SK-N-SH (cell line): ENCODE measurements at regions not wholly inside any gene's neighbourhood (a gene's known extent, or its start where the extent isn't known, plus 50 kb on each side); places are given as distances from the start of the nearest gene placed in this dataset.

ENCODE experiments used
- CTCF ChIA-PET: fragments of 300-600, 350-600 bp; formaldehyde crosslinking; extraction: SDS; loops from one replicate; lab custom pipeline; 2021; lab: Yijun Ruan, JAX
- POLR2A ChIA-PET: fragments of 350-600 bp; sonication (Branson Sonifier 250); formaldehyde crosslinking; extraction: SDS; loops from one replicate; lab custom pipeline; 2020; ENCODE audit warnings: antibody characterized with exemption, inconsistent platforms; lab: Yijun Ruan, JAX
- DNase-seq: peaks from one replicate; pipeline ENCODE4 v3.0.0; 2012
- H2AFZ ChIP-seq: fragments of 200-600 bp; sonication (generic); 2 replicates; pipeline ENCODE4 v1.8.1; 2016; ENCODE audit warnings: antibody characterized with exemption, mild to moderate bottlenecking, low read depth
- H3F3A ChIP-seq: fragments of 200-600 bp; sonication (generic); replicated peaks from 2 replicates; pipeline ENCODE3; 2016; ENCODE audit warnings: antibody characterized with exemption, mild to moderate bottlenecking; ENCODE audit not compliant: insufficient read depth
- H3K27ac ChIP-seq, 2 experiments: fragments of 200-500 bp in 1 of 2; fragments of 200-600 bp in 1 of 2; sonication (Bioruptor generic) in 1 of 2; sonication (generic), shearing (Covaris generic) in 1 of 2; 2 replicates each; pipeline versions ENCODE4 v1.5.1 to v1.6.1; 2014 to 2016; ENCODE audit warnings: low read depth in 2 of 2, inconsistent platforms in 1 of 2, low read length in 1 of 2, mild to moderate bottlenecking in 1 of 2, mixed read lengths in 1 of 2
- H3K27me3 ChIP-seq: fragments of 200-600 bp; sonication (generic), shearing (Covaris generic); 2 replicates; pipeline ENCODE4 v1.6.1; 2016; ENCODE audit warnings: mixed run types; ENCODE audit not compliant: insufficient read depth
- H3K36me3 ChIP-seq, 2 experiments: fragments of 200-500 bp in 1 of 2; fragments of 200-600 bp in 1 of 2; sonication (Bioruptor generic) in 1 of 2; sonication (generic) in 1 of 2; replicated peaks in 1 of 2; 2 replicates each; pipeline versions ENCODE3 to v1.5.1; 2014 to 2016; ENCODE audit warnings: low read length in 1 of 2, mild to moderate bottlenecking in 1 of 2; ENCODE audit not compliant: insufficient read depth in 2 of 2, control insufficient read depth in 1 of 2
- H3K4me1 ChIP-seq, 2 experiments: fragments of 200-500 bp in 1 of 2; fragments of 200-600 bp in 1 of 2; sonication (Bioruptor generic) in 1 of 2; sonication (generic), shearing (Covaris generic) in 1 of 2; 2 replicates each; pipeline versions ENCODE4 v1.5.1 to v1.6.1; 2014 to 2016; ENCODE audit warnings: low read depth in 1 of 2, low read length in 1 of 2, mixed run types in 1 of 2; ENCODE audit not compliant: insufficient read depth in 2 of 2, control insufficient read depth in 1 of 2
- H3K4me2 ChIP-seq: fragments of 200-600 bp; sonication (generic), shearing (Covaris generic); 2 replicates; pipeline ENCODE4 v1.6.1; 2017; ENCODE audit warnings: mixed run types
- H3K4me3 ChIP-seq, 2 experiments: fragments of 200-500 bp in 1 of 2; fragments of 200-600 bp in 1 of 2; sonication (Bioruptor generic) in 1 of 2; sonication (generic), shearing (Covaris generic) in 1 of 2; 2 replicates each; pipeline versions ENCODE4 v1.5.1 to v1.8.1; 2014 to 2016; ENCODE audit warnings: low read depth in 2 of 2, inconsistent platforms in 1 of 2, low read length in 1 of 2, mild to moderate bottlenecking in 1 of 2, mixed read lengths in 1 of 2, moderate library complexity in 1 of 2
- H3K79me2 ChIP-seq: fragments of 200-600 bp; sonication (generic); 2 replicates; pipeline ENCODE4 v1.8.1; 2017; ENCODE audit warnings: mild to moderate bottlenecking; ENCODE audit not compliant: insufficient read depth
- H3K9ac ChIP-seq: fragments of 200-600 bp; sonication (generic); 2 replicates; pipeline ENCODE4 v1.6.1; 2017; ENCODE audit warnings: mixed run types
- H3K9me2 ChIP-seq: fragments of 200-600 bp; sonication (generic); 2 replicates; pipeline ENCODE4 v1.6.1; 2017; ENCODE audit warnings: mixed run types
- H3K9me3 ChIP-seq: fragments of 200-600 bp; sonication (generic); 2 replicates; pipeline ENCODE4 v1.6.1; 2017; ENCODE audit warnings: mixed run types, mild to moderate bottlenecking, moderate library complexity
- H4K20me1 ChIP-seq: fragments of 200-600 bp; sonication (generic); 2 replicates; pipeline ENCODE4 v1.6.1; 2017; ENCODE audit warnings: mild to moderate bottlenecking, mixed run types; ENCODE audit not compliant: insufficient read depth
- CHD2 ChIP-seq: fragments of 150-350 bp; IDR thresholded peaks from 2 replicates; pipeline ENCODE4 v1.6.1; 2018; ENCODE audit warnings: low read length; ENCODE audit not compliant: partially characterized antibody
- CTCF ChIP-seq: fragments of 200-600 bp; sonication (generic); IDR thresholded peaks from 2 replicates; pipeline ENCODE4 v1.6.1; 2017; ENCODE audit warnings: antibody characterized with exemption, mild to moderate bottlenecking, moderate library complexity
- ELF1 ChIP-seq: IDR thresholded peaks from 2 replicates; pipeline ENCODE4 v1.4.0; 2012
- FOSL2 ChIP-seq: IDR thresholded peaks from 2 replicates; pipeline ENCODE4 v1.4.0; 2012; ENCODE audit warnings: low read depth, mild to moderate bottlenecking, moderate library complexity, borderline replicate concordance
- GABPA ChIP-seq: IDR thresholded peaks from 2 replicates; pipeline ENCODE4 v1.4.0; 2012; ENCODE audit warnings: low read depth, mild to moderate bottlenecking
- GATA2 ChIP-seq: sonication (generic); formaldehyde crosslinking; IDR thresholded peaks from 2 replicates; pipeline ENCODE4 v1.5.0; 2020; ENCODE audit warnings: mild to moderate bottlenecking, missing genetic modification reagents
- IRF3 ChIP-seq: fragments of 150-350 bp; IDR thresholded peaks from 2 replicates; pipeline ENCODE4 v1.6.1; 2016; ENCODE audit warnings: mild to moderate bottlenecking, low read depth, low read length
- JUND ChIP-seq: IDR thresholded peaks from 2 replicates; pipeline ENCODE4 v1.4.0; 2012
- MXI1 ChIP-seq: IDR thresholded peaks from 2 replicates; pipeline ENCODE4 v1.6.1; 2012; ENCODE audit warnings: mild to moderate bottlenecking, low read depth, low read length, improper control_type of control experiment
- NRF1 ChIP-seq: IDR thresholded peaks from 2 replicates; pipeline ENCODE4 v1.6.1; 2012; ENCODE audit warnings: low read depth, mild to moderate bottlenecking, low read length
- RAD21 ChIP-seq: IDR thresholded peaks from 2 replicates; pipeline ENCODE4 v1.6.1; 2012; ENCODE audit warnings: mild to moderate bottlenecking, low read length
- REST ChIP-seq: IDR thresholded peaks from 2 replicates; pipeline ENCODE4 v1.6.1; 2012; ENCODE audit warnings: mild to moderate bottlenecking, low read depth, low read length, moderate library complexity
- RFX5 ChIP-seq: IDR thresholded peaks from 2 replicates; pipeline ENCODE4 v1.6.1; 2012; ENCODE audit warnings: mild to moderate bottlenecking, improper control_type of control experiment, low read length
- SIN3A ChIP-seq: IDR thresholded peaks from 2 replicates; pipeline ENCODE4 v1.6.1; 2012; ENCODE audit warnings: low read depth, mild to moderate bottlenecking, low read length, moderate library complexity, borderline replicate concordance
- TCF12 ChIP-seq: IDR thresholded peaks from 2 replicates; pipeline ENCODE4 v1.4.0; 2012
- TEAD4 ChIP-seq: IDR thresholded peaks from 2 replicates; pipeline ENCODE4 v1.4.0; 2012; ENCODE audit warnings: mild to moderate bottlenecking, borderline replicate concordance; ENCODE audit not compliant: insufficient read depth
- USF1 ChIP-seq: IDR thresholded peaks from 2 replicates; pipeline ENCODE4 v1.4.0; 2012; ENCODE audit warnings: low read depth, borderline replicate concordance
- YY1 ChIP-seq: IDR thresholded peaks from 2 replicates; pipeline ENCODE4 v1.4.0; 2012; ENCODE audit warnings: low read depth, mild to moderate bottlenecking
- WGBS: methylation state at CpG from one replicate; pipeline ENCODE4 v1.1.6; 2017; ENCODE audit warnings: low lambda C conversion rate; 5-methylcytosine and 5-hydroxymethylcytosine counted together

- Histone ChIP-seq H3K4me1 (no peaks in the 10 kb centered on the region), H4K20me1 (no peaks in the 10 kb centered on the region), H3F3A (no peaks in the 10 kb centered on the region), H3K9ac (no peak overlapping the region), H3K36me3 (no peaks in the 10 kb centered on the region), H3K4me3 (no peak overlapping the region), H2AFZ (no peak overlapping the region), H3K9me2 (no peaks in the 10 kb centered on the region; the same call in 1 of the 2 replicates), H3K27me3 (no peaks in the 10 kb centered on the region), H3K9me3 (no peaks in the 10 kb centered on the region), H3K27ac (no peak overlapping the region), H3K79me2 (no peaks in the 10 kb centered on the region), H3K4me2 (no peak overlapping the region)
- CTCF ChIA-PET: no interaction called here
- DNase-seq: no peak
- 44% methylated on average over 7 of the region's 7 CpGs for WGBS
- POLR2A ChIA-PET: no interaction called here
- TF ChIP-seq JUND: peak; percentile 7; the same call in 1 of the 2 replicates
- peak; percentile 14; the same call in 1 of the 2 replicates for TF ChIP-seq TCF12
- TF ChIP-seq NRF1: no peak
- no peak for TF ChIP-seq GATA2 (CRISPR knock-in tag)
- TF ChIP-seq FOSL2: peak; percentile 32; the same call in 1 of the 2 replicates
- no peak for TF ChIP-seq USF1
- TF ChIP-seq IRF3: no peak
Measured at GRCh38 chr10:65194126-65194525, 1672.9 kb downstream of the REEP3 start.

- no peak for TF ChIP-seq GABPA
- no peak for TF ChIP-seq GATA2 (CRISPR knock-in tag)
- no peak for TF ChIP-seq CHD2
- TF ChIP-seq RFX5: no peak
- no peak for TF ChIP-seq FOSL2
- no peak for TF ChIP-seq ELF1
- TF ChIP-seq MXI1: no peak
- no peak for TF ChIP-seq SIN3A
- TF ChIP-seq USF1: no peak
- no peak for TF ChIP-seq REST
- TF ChIP-seq RAD21: no peak
- no peak for TF ChIP-seq YY1
- TF ChIP-seq CTCF: no peak
- TF ChIP-seq TEAD4: no peak
- TF ChIP-seq JUND: no peak
- TF ChIP-seq IRF3: no peak
- H3K9ac ChIP-seq: no peak overlapping the region
- H3K36me3 ChIP-seq: no peaks in the 10 kb centered on the region
- POLR2A ChIA-PET: no interaction called here
- H3K27ac ChIP-seq: no peak overlapping the region
- H3K27me3 ChIP-seq: no peaks in the 10 kb centered on the region
- no peak overlapping the region for H2AFZ ChIP-seq
- no peaks in the 10 kb centered on the region for H4K20me1 ChIP-seq
- CTCF ChIA-PET: no interaction called here
- H3K4me3 ChIP-seq: no peak overlapping the region
- H3K79me2 ChIP-seq: no peaks in the 10 kb centered on the region
- H3K4me2 ChIP-seq: no peak overlapping the region
- H3F3A ChIP-seq: no peaks in the 10 kb centered on the region
- no peak for DNase-seq
- 39% methylated on average over 2 of the region's 2 CpGs for WGBS
- no peaks in the 10 kb centered on the region for H3K9me3 ChIP-seq
- H3K9me2 ChIP-seq: no peaks in the 10 kb centered on the region; the same call in 1 of the 2 replicates
- no peaks in the 10 kb centered on the region for H3K4me1 ChIP-seq
Measured at GRCh38 chr10:65194555-65194954, 1673.4 kb downstream of the REEP3 start.
